IMR-90 (cell line): ENCODE measurements at regions not wholly inside any gene's neighbourhood (a gene's known extent, or its start where the extent isn't known, plus 50 kb on each side); places are given as distances from the start of the nearest gene placed in this dataset.
"Not testable (repeated sequence)": the region's sequence is repeated elsewhere in the genome, so short reads cannot be mapped to it uniquely, and the experiment has no call there.

Experiments used
- ATAC-seq: fragments of 200-7000 bp; cut with Tn5 transposase; 2 replicates; pipeline ENCODE4 v1.9.1; 2020; ENCODE audit warnings: low read depth, mild to moderate bottlenecking, moderate library complexity
- BruUV-seq: library from RNA; stranded (reverse); fragments of 400-500 nt; replicated peaks from 2 replicates; lab custom pipeline; 2021; lab: Mats Ljungman, UMichigan
- CTCF ChIA-PET: fragments of 300-600 bp; formaldehyde crosslinking; extraction: SDS; loops from one replicate; lab custom pipeline; 2021; ENCODE audit warnings: antibody characterized with exemption; lab: Yijun Ruan, JAX
- POLR2A ChIA-PET: fragments of 300-600 bp; sonication (Branson Sonifier 250); formaldehyde crosslinking; loops from one replicate; lab custom pipeline; 2022; ENCODE audit warnings: antibody characterized with exemption; ENCODE audit not compliant: unreplicated experiment; lab: Charles Lee
- DNase-seq: peaks from one replicate; pipeline ENCODE4 v3.0.0; 2013
- H2AFZ ChIP-seq: replicated peaks from 2 replicates; pipeline ENCODE3; 2013; ENCODE audit warnings: low read length, mild to moderate bottlenecking; ENCODE audit not compliant: poor library complexity
- H2AK5ac ChIP-seq: 2 replicates; pipeline ENCODE4 v1.6.1; 2013; ENCODE audit warnings: low read depth, low read length, inconsistent platforms
- H2AK9ac ChIP-seq: replicated peaks from 2 replicates; pipeline ENCODE3; 2013; ENCODE audit warnings: mild to moderate bottlenecking, low read depth, low read length, moderate library complexity; ENCODE audit not compliant: poor library complexity
- H2BK120ac ChIP-seq: 2 replicates; pipeline ENCODE4 v1.6.1; 2013; ENCODE audit warnings: low read depth, low read length, inconsistent platforms
- H2BK15ac ChIP-seq: 3 replicates; pipeline ENCODE4 v1.6.1; 2013; ENCODE audit warnings: low read depth, low read length, inconsistent platforms
- H2BK20ac ChIP-seq: 2 replicates; pipeline ENCODE4 v1.6.1; 2013; ENCODE audit warnings: low read depth, mild to moderate bottlenecking, inconsistent platforms, low read length, moderate library complexity
- H2BK5ac ChIP-seq: 2 replicates; pipeline ENCODE4 v1.6.1; 2013; ENCODE audit warnings: mild to moderate bottlenecking, low read depth, low read length, inconsistent platforms; ENCODE audit not compliant: poor library complexity, severe bottlenecking
- H3K14ac ChIP-seq: replicated peaks from 2 replicates; pipeline ENCODE4 v1.6.1; 2013; ENCODE audit warnings: low read depth, low read length, inconsistent platforms
- H3K18ac ChIP-seq: 2 replicates; pipeline ENCODE4 v1.6.1; 2013; ENCODE audit warnings: low read depth, low read length, control low read depth
- H3K23ac ChIP-seq: 2 replicates; pipeline ENCODE4 v1.6.1; 2013; ENCODE audit warnings: low read depth, low read length, inconsistent platforms
- H3K27ac ChIP-seq: 2 replicates; pipeline ENCODE4 v1.5.1; 2013; ENCODE audit warnings: mild to moderate bottlenecking, control low read depth, low read length; ENCODE audit not compliant: insufficient read depth
- H3K27me3 ChIP-seq: 2 replicates; pipeline ENCODE4 v1.6.1; 2013; ENCODE audit warnings: low read length; ENCODE audit not compliant: control insufficient read depth, insufficient read depth
- H3K36me3 ChIP-seq: 2 replicates; pipeline ENCODE4 v1.6.1; 2013; ENCODE audit warnings: low read length, mixed read lengths; ENCODE audit not compliant: control insufficient read depth, insufficient read depth
- H3K4ac ChIP-seq: 2 replicates; pipeline ENCODE4 v1.6.1; 2013; ENCODE audit warnings: low read depth, low read length, inconsistent platforms
- H3K4me1 ChIP-seq: 2 replicates; pipeline ENCODE4 v1.6.1; 2013; ENCODE audit warnings: low read length, mixed read lengths; ENCODE audit not compliant: control insufficient read depth, insufficient read depth
- H3K4me2 ChIP-seq: 2 replicates; pipeline ENCODE4 v1.6.1; 2013; ENCODE audit warnings: low read depth, mild to moderate bottlenecking, control low read depth, low read length, moderate library complexity
- H3K4me3 ChIP-seq: 2 replicates; pipeline ENCODE4 v1.5.1; 2013; ENCODE audit warnings: low read depth, mild to moderate bottlenecking, control low read depth, low read length, moderate library complexity; ENCODE audit not compliant: insufficient read depth
- H3K56ac ChIP-seq: 2 replicates; pipeline ENCODE4 v1.6.1; 2013; ENCODE audit warnings: low read length, inconsistent platforms; ENCODE audit not compliant: insufficient read depth; ENCODE audit errors: extremely low read depth
- H3K79me1 ChIP-seq, 2 experiments: 2 replicates each; pipeline ENCODE4 v1.6.1; 2013; ENCODE audit warnings: low read length in 2 of 2, inconsistent platforms in 1 of 2, low read depth in 1 of 2
- H3K9ac ChIP-seq: 2 replicates; pipeline ENCODE4 v1.6.1; 2013; ENCODE audit warnings: low read depth, low read length, control low read depth
- H3K9me1 ChIP-seq: 2 replicates; pipeline ENCODE4 v1.6.1; 2013; ENCODE audit warnings: low read length, inconsistent platforms; ENCODE audit not compliant: insufficient read depth
- H3K9me3 ChIP-seq: 2 replicates; pipeline ENCODE4 v1.6.1; 2013; ENCODE audit warnings: low read length; ENCODE audit not compliant: control insufficient read depth, insufficient read depth
- H4K20me1 ChIP-seq: 2 replicates; pipeline ENCODE4 v1.6.1; 2013; ENCODE audit warnings: low read length, inconsistent platforms; ENCODE audit not compliant: insufficient read depth
- H4K5ac ChIP-seq: 2 replicates; pipeline ENCODE4 v1.6.1; 2013; ENCODE audit warnings: mild to moderate bottlenecking, low read depth, low read length, control low read depth
- H4K8ac ChIP-seq, 2 experiments: 2 replicates each; pipeline ENCODE4 v1.6.1; 2013; ENCODE audit warnings: low read depth in 2 of 2, low read length in 2 of 2, control low read depth in 1 of 2, inconsistent platforms in 1 of 2
- H4K91ac ChIP-seq: 2 replicates; pipeline ENCODE4 v1.6.1; 2013; ENCODE audit warnings: low read depth, low read length, inconsistent platforms; ENCODE audit not compliant: insufficient read depth
- WGBS, 2 experiments: methylation state at CpG; one replicate each; pipeline versions ENCODE4 v1.1.5 to v1.1.7; 2013; ENCODE audit warnings: missing lambda C conversion rate in 2 of 2; ENCODE audit not compliant: insufficient read length in 1 of 2; ENCODE audit errors: extremely low coverage in 2 of 2; 5-methylcytosine and 5-hydroxymethylcytosine counted together
- dilution Hi-C: fragments of 300-500 bp; cut with HindIII; formaldehyde crosslinking; loops from one replicate; pipeline ENCODE4 v1.14.3; 2018; ENCODE audit warnings: low sequenced_read_pairs; ENCODE audit not compliant: unreplicated experiment
- in situ Hi-C: fragments of 300-500 bp; cut with MboI; formaldehyde crosslinking; loops from 3 replicates; pipeline ENCODE4 v1.14.3; 2019; ENCODE audit warnings: low sequenced_read_pairs, inconsistent platforms, mixed read lengths
- intact Hi-C: fragments of 100-400 bp; cut with micrococcal nuclease; formaldehyde crosslinking; loops from 2 replicates; pipeline ENCODE4 v1.10.0; 2022

DNA sequence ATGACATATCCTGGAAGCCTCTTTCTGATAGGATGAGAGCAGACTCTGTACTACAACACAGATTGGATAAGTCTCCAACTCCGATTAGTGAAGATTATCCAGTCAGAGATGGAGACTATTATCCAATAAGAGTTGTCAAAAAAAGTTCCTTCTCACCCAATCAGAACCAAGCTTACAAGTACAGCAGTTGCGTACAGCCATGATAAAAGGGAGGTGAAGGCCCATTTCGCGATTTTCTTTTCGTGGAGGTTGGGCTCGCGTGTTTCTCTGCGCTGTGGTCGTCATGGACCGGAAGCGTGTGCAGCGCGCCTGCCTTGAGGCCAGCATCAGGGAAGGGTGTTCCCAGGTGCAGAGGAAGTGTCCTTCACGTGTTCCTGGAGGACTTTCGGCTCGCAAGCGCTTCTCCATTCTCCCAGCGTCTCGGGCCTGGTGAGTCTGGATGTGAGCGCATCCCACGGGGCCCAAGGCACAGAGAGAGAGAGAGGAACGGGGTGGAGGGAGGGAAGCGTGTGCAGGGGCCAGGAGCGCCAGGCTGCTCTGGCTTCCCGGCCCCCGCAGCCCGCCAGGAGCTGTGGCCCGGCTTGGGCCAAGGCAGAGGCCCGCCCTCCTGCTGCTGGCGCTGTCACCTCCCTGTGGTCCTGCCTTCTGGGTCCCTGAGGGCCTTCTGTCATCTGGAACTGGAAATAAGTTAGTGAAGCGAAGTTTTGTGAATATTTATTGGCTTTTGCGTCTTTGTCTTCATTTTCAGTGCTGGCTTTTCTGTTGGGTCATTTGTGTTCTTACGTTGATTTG lies 53.9 kb downstream of the CDRT15L2 start:
- POLR2A ChIA-PET, ATAC-seq, H3K4me1 ChIP-seq, H2BK15ac ChIP-seq, H3K18ac ChIP-seq, DNase-seq, H4K20me1 ChIP-seq, H3K56ac ChIP-seq, H3K79me1 ChIP-seq, H2AK9ac ChIP-seq, H3K9ac ChIP-seq, BruUV-seq, H3K23ac ChIP-seq, intact Hi-C loops, H3K9me3 ChIP-seq, H3K4me2 ChIP-seq, H2AK5ac ChIP-seq, H2BK5ac ChIP-seq, H3K27ac ChIP-seq, in situ Hi-C loops, H3K27me3 ChIP-seq, H2BK120ac ChIP-seq, H3K36me3 ChIP-seq, H3K4me3 ChIP-seq, H3K9me1 ChIP-seq, H4K8ac ChIP-seq, H2BK20ac ChIP-seq, H3K14ac ChIP-seq, H2AFZ ChIP-seq, CTCF ChIA-PET, dilution Hi-C loops, H4K5ac ChIP-seq, H4K91ac ChIP-seq, H3K4ac ChIP-seq: not testable (repeated sequence)
- WGBS, 2 experiments: no CpG with 5 or more reads among the region's 33 CpGs

DNA sequence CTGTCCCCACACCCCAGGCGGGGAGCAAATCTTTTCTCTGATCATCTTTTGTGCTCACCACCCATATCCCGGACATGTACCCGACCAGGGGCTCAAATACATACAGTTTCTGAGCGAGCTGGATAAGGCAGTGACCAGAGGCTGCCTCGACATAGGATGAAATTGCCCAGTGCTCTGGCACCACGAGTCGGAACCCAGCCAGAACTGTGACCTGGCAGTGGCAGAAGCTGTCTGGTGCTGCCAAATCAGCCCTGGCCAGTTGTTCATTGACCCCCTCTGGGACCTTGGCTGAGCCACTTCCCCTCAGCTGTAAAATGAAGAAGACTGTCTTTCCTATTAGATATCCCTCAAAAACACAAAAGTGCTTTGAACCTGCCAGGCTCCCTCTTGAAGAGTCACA lies 60.6 kb downstream of the CDRT15L2 start:
- intact Hi-C loops, H2BK20ac ChIP-seq, H3K14ac ChIP-seq, H2BK5ac ChIP-seq, BruUV-seq, H3K4me1 ChIP-seq, H4K20me1 ChIP-seq, H3K9ac ChIP-seq, H3K56ac ChIP-seq, CTCF ChIA-PET, in situ Hi-C loops, H4K91ac ChIP-seq, H3K36me3 ChIP-seq, H3K9me1 ChIP-seq, ATAC-seq, H3K9me3 ChIP-seq, H2BK15ac ChIP-seq, H2AK9ac ChIP-seq, H3K27ac ChIP-seq, dilution Hi-C loops, H4K5ac ChIP-seq, H3K4me3 ChIP-seq, H3K18ac ChIP-seq, H3K27me3 ChIP-seq, H3K23ac ChIP-seq, H2AK5ac ChIP-seq, H4K8ac ChIP-seq, DNase-seq, H3K4ac ChIP-seq, H3K79me1 ChIP-seq, POLR2A ChIA-PET, H2BK120ac ChIP-seq, H2AFZ ChIP-seq, H3K4me2 ChIP-seq: not testable (repeated sequence)
- WGBS, 2 experiments: no CpG with 5 or more reads among the region's 7 CpGs
